Ovary (tissue), 7 donors: ENCODE measurements at regions not wholly inside any gene's neighbourhood (a gene's known extent, or its start where the extent isn't known, plus 50 kb on each side); places are given as distances from the start of the nearest gene placed in this dataset.

ENCODE experiments used
- DNase-seq, 5 donors: peaks; one replicate each; pipeline ENCODE4 v3.0.0-alpha.2; 2019 to 2020
- H3K27ac ChIP-seq, 2 donors: fragments of 200-600 bp; one replicate each; pipeline versions ENCODE4 v1.5.1 to v1.8.0; 2019 to 2022
- H3K27me3 ChIP-seq: fragments of 200-600 bp; one replicate; pipeline ENCODE4 v1.8.0; 2022
- H3K36me3 ChIP-seq: fragments of 200-600 bp; sonication (generic); one replicate; pipeline ENCODE4 v1.5.1; 2019
- H3K4me1 ChIP-seq: one replicate; pipeline ENCODE4 v1.8.1; 2013; ENCODE audit warnings: mild to moderate bottlenecking, moderate library complexity; ENCODE audit not compliant: insufficient read depth
- H3K4me3 ChIP-seq: fragments of 200-600 bp; sonication (generic); one replicate; pipeline ENCODE4 v1.5.1; 2017
- H3K9me3 ChIP-seq, 2 donors: fragments of 200-600 bp in 1 of 2; sonication (generic) in 1 of 2; one replicate each; pipeline versions ENCODE4 v1.5.1 to v1.8.1; 2013 to 2019; ENCODE audit warnings: mild to moderate bottlenecking in 1 of 2, moderate library complexity in 1 of 2
- CTCF ChIP-seq, 3 donors: fragments of 450-650 bp in 2 of 3; fragments of 200-600 bp in 1 of 3; IDR thresholded peaks; one replicate each; pipeline versions ENCODE4 v1.5.1 to v1.8.0; 2016 to 2022; ENCODE audit warnings: antibody characterized with exemption in 3 of 3, mild to moderate bottlenecking in 1 of 3
- EP300 ChIP-seq: sonication (generic); formaldehyde crosslinking; IDR thresholded peaks from one replicate; pipeline ENCODE4 v1.6.1; 2017; ENCODE audit warnings: antibody characterized with exemption
- POLR2A ChIP-seq: fragments of 450-650 bp; IDR thresholded peaks from one replicate; pipeline ENCODE4 v1.6.1; 2017; ENCODE audit warnings: antibody characterized with exemption, mild to moderate bottlenecking, moderate library complexity
- WGBS, 3 donors: extraction: QIAGEN DNeasy Blood & Tissue Kit in 1 of 3; methylation state at CpG; one replicate each; pipeline versions ENCODE4 v1.1.5 to v1.1.7; 2013 to 2017; 5-methylcytosine and 5-hydroxymethylcytosine counted together
- intact Hi-C, 4 donors: fragments of 100-400 bp; cut with DNase I; formaldehyde crosslinking; loops; one replicate each; pipeline versions ENCODE4 v1.11.0 to v1.15.1; 2022 to 2023
- donor health status: DM: no; HTN: no; CAD: no; lungs with moderate emphysema.
- donor health status: DM: no; HTN: no; CAD: no.
- donor health status: Bipolar disorder and iron deficiency.
- donor health status: DM: no; HTN: no; CAD: no.
- donor health status: DM: yes; HTN: yes; CAD: no.

- TF ChIP-seq EP300 = no peak
- Histone ChIP-seq H3K9me3 (no peaks in the 10 kb centered on the region), H3K27ac (no peak overlapping the region), H3K4me3 (no peak overlapping the region), H3K27me3 (no peaks in the 10 kb centered on the region), H3K36me3 (no peaks in the 10 kb centered on the region), H3K4me1 (peaks cover 2% of the 10 kb centered on the region)
- DNase-seq = no peak
- intact Hi-C loops = no loop called here
- WGBS, 3 donors = 74 to 83% (median 76%) methylated on average over 8 of the region's 8 CpGs
Observed at GRCh38 chr15:91622711-91623342, 230.7 kb upstream of the SLCO3A1 start.

GRCh38 chr15:91624353-91624968, 229.0 kb upstream of the SLCO3A1 start:
- no peak for DNase-seq
- Histone ChIP-seq H3K27me3 (no peaks in the 10 kb centered on the region), H3K36me3 (no peaks in the 10 kb centered on the region), H3K4me1 (peaks cover 2% of the 10 kb centered on the region), H3K9me3 (no peaks in the 10 kb centered on the region), H3K27ac (no peak overlapping the region), H3K4me3 (no peak overlapping the region)
- intact Hi-C loops = no loop called here
- WGBS, 3 donors = 63 to 81% (median 77%) methylated on average over 3 of the region's 3 CpGs
- TF ChIP-seq POLR2A = no peak
- TF ChIP-seq CTCF (IDR thresholded peaks at IDR 0.05) = no peak
- no peak for TF ChIP-seq EP300

- Histone ChIP-seq H3K4me1 (peaks cover 2% of the 10 kb centered on the region), H3K27me3 (no peaks in the 10 kb centered on the region), H3K4me3 (no peak overlapping the region), H3K9me3 (no peaks in the 10 kb centered on the region), H3K27ac (no peak overlapping the region), H3K36me3 (no peaks in the 10 kb centered on the region)
- no peak for DNase-seq
- intact Hi-C loops = no loop called here
- TF ChIP-seq CTCF (IDR thresholded peaks at IDR 0.05) (no peak), EP300 (no peak), POLR2A (no peak)
- WGBS, 3 donors = 84 to 90% (median 90%) methylated on average over 6 of the region's 6 CpGs
Observed at GRCh38 chr15:91625506-91625905, 228.0 kb upstream of the SLCO3A1 start.

- TF ChIP-seq POLR2A = no peak
- TF ChIP-seq CTCF (IDR thresholded peaks at IDR 0.05) = no peak
- TF ChIP-seq EP300 = no peak
- 26 to 50% (median 30%) methylated on average over 11 of the region's 11 CpGs for WGBS, 3 donors
Observed at GRCh38 chr15:91627473-91628278, 225.8 kb upstream of the SLCO3A1 start.

More at GRCh38 chr15:91627473-91628278, 225.8 kb upstream of the SLCO3A1 start:
- H3K4me3 ChIP-seq = no peak overlapping the region
- H3K4me1 ChIP-seq = peaks cover 2% of the 10 kb centered on the region
- no peaks in the 10 kb centered on the region for H3K36me3 ChIP-seq
- DNase-seq = peak in 3 of 5 donors; percentile 18 to 32 (median 31)
- H3K27ac ChIP-seq = no peak overlapping the region
- no peaks in the 10 kb centered on the region for H3K27me3 ChIP-seq
- H3K9me3 ChIP-seq = no peaks in the 10 kb centered on the region
- intact Hi-C loops = no loop called here
